Adrenal gland (tissue), 5 donors: ENCODE measurements at regions not wholly inside any gene's neighbourhood (a gene's known extent, or its start where the extent isn't known, plus 50 kb on each side); places are given as distances from the start of the nearest gene placed in this dataset.

Source experiments
- CTCF ChIP-seq, 6 experiments: fragments of 450-650 bp in 4 of 6; fragments of 200-600 bp in 2 of 6; sonication (generic) in 1 of 6; IDR thresholded peaks; 1 replicate in 5 of 6; 2 replicates in 1 of 6; pipeline versions ENCODE4 v1.5.1 to v1.8.0; 2016 to 2021; ENCODE audit warnings: antibody characterized with exemption in 6 of 6, mild to moderate bottlenecking in 2 of 6, moderate library complexity in 1 of 6
- POLR2A ChIP-seq, 2 donors: fragments of 450-650 bp; IDR thresholded peaks; one replicate each; pipeline ENCODE4 v1.6.1; 2017; ENCODE audit warnings: antibody characterized with exemption in 2 of 2, mild to moderate bottlenecking in 2 of 2, moderate library complexity in 1 of 2
- donor health status: DM: no; HTN: no; CAD: no.

- TF ChIP-seq POLR2A (IDR thresholded peaks at IDR 0.05) (no peak), CTCF (IDR thresholded peaks at IDR 0.05) (no peak)
These were observed 295.4 kb upstream of the RORA start for GRCh38 chr15:61524545-61524944.
